Brain microvascular endothelial cell (primary cell): ENCODE measurements at regions not wholly inside any gene's neighbourhood (a gene's known extent, or its start where the extent isn't known, plus 50 kb on each side); places are given as distances from the start of the nearest gene placed in this dataset.

Experiments used
- DNase-seq: peaks from one replicate; pipeline ENCODE4 v3.0.0-alpha.2; 2020
- H3K27ac ChIP-seq: fragments of 250-450 bp; sonication (Bioruptor Pico); 2 replicates; pipeline ENCODE4 v1.5.1; 2020; ENCODE audit warnings: mild to moderate bottlenecking, moderate library complexity
- H3K27me3 ChIP-seq: fragments of 250-450 bp; sonication (Bioruptor Pico); replicated peaks from 2 replicates; pipeline ENCODE4 v1.5.1; 2020; ENCODE audit warnings: mild to moderate bottlenecking
- H3K36me3 ChIP-seq: fragments of 250-450 bp; sonication (Bioruptor Pico); replicated peaks from 2 replicates; pipeline ENCODE4 v1.5.1; 2020; ENCODE audit warnings: mild to moderate bottlenecking
- H3K4me3 ChIP-seq: 2 replicates; pipeline ENCODE4 v1.5.1; 2011; ENCODE audit warnings: low read depth, mild to moderate bottlenecking, control low read depth, low read length, moderate library complexity
- CTCF ChIP-seq: IDR thresholded peaks from 2 replicates; pipeline ENCODE4 v1.5.1; 2011; ENCODE audit warnings: low read depth, mild to moderate bottlenecking, moderate library complexity, low read length, control low read depth, inconsistent platforms; ENCODE audit errors: missing control alignments
- in situ Hi-C: cut with HindIII; loops from 2 replicates; pipeline ENCODE4 v1.10.0; 2017; ENCODE audit warnings: low sequenced_read_pairs, low pct_ligation_motif_present

GRCh38 chr11:22474616-22475015 lies 136.4 kb downstream of the SLC17A6 start:
- no peak for DNase-seq
- H3K27me3 ChIP-seq, result no peaks in the 10 kb centered on the region
- no peak overlapping the region for H3K27ac ChIP-seq
- no peak for TF ChIP-seq CTCF
- in situ Hi-C loops, result no loop called here
- H3K4me3 ChIP-seq, result no peak overlapping the region
- no peaks in the 10 kb centered on the region for H3K36me3 ChIP-seq

- no peak for TF ChIP-seq CTCF
- DNase-seq, result no peak
- in situ Hi-C loops, result no loop called here
Measured at GRCh38 chr11:22473586-22473985, 135.4 kb downstream of the SLC17A6 start.

DNA sequence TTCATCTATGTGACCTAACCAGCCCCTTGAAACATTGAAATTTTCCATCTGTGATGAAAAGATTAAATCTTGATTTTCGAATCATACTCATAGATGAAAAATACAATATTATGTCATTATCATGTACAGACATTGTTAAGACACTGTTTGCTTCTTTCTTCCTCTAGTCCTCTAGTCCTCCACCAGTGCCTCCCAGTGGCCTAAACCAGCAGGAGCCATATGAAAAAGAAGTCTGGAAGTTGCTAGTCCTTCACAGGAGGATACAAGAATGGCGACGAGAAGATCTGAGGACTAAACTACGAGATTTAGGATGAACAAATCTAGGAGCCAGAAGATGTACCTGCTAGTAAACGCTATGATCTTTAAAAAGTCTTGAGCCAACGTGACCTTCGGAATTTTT lies 134.1 kb downstream of the SLC17A6 start:
- Histone ChIP-seq H3K4me3 (no peak overlapping the region), H3K27me3 (no peaks in the 10 kb centered on the region), H3K27ac (no peak overlapping the region), H3K36me3 (no peaks in the 10 kb centered on the region)
- in situ Hi-C loops, result no loop called here
- peak; percentile 48 for TF ChIP-seq CTCF
- no peak for DNase-seq

More at GRCh38 chr11:22473586-22473985, 135.4 kb downstream of the SLC17A6 start:
- H3K27ac ChIP-seq, result no peak overlapping the region
- H3K27me3 ChIP-seq, result no peaks in the 10 kb centered on the region
- H3K4me3 ChIP-seq, result no peak overlapping the region
- H3K36me3 ChIP-seq, result no peaks in the 10 kb centered on the region

DNA sequence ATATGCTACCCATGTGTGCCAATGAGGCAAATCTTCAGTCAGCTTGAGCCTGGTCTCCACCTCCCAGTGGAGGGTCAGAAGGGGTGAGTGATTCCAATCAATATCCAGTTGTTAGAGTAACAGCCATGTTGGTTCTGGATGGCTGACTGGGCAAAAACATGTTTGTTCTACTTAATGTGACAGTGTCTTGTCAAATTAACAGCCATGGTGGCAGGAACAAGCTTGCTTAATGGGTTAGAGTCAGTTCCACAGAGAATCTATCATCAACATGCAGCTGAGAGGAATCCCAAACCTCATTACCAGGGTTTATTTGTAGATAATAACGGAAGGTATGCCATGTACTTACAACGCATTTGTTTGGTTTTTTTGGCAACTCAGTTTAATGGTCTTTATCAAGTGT lies 133.2 kb downstream of the SLC17A6 start:
- no peaks in the 10 kb centered on the region for H3K36me3 ChIP-seq
- no peak for TF ChIP-seq CTCF
- H3K4me3 ChIP-seq, result no peak overlapping the region
- H3K27me3 ChIP-seq, result no peaks in the 10 kb centered on the region
- no peak for DNase-seq
- in situ Hi-C loops, result no loop called here
- no peak overlapping the region for H3K27ac ChIP-seq

DNA sequence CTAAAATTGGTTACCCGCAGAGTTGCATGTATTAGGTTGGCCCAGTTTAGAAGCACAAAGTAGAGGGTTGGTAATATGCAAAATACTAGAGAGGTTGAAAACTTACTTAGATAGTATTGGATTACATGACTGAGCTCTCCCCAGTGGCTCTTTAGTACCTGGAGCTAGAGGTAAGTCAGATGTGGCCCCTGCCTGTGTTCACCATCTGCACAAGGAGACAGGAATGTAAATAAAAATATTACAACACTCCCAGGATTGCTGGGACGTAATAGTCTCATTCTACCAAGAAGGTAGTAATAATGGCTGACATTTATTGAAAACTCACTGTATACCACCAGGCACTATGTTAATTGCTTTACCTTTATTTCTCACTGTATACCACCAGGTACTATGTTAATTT lies 129.6 kb downstream of the SLC17A6 start:
- no peaks in the 10 kb centered on the region for H3K36me3 ChIP-seq
- TF ChIP-seq CTCF, result no peak
- in situ Hi-C loops, result no loop called here
- no peak overlapping the region for H3K4me3 ChIP-seq
- no peaks in the 10 kb centered on the region for H3K27me3 ChIP-seq
- no peak overlapping the region for H3K27ac ChIP-seq
- no peak for DNase-seq

DNA sequence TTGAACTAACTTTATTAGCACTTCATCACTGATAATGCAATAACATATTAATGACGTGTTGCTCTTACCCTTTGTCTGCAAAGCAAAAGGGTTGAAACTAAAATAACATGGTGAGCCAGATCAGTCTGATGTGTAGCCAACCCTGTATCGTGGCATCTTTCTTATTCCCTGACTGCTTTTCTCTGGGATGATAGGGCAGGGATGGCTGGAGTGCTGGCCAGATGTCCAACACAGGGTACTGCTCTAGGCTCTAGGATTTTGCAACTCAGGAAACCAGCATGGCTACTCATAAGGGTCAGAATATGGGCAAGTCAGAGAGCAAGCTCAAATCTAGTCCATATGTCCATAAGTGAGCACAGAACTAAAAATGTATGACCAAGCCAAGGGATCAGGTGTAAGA lies 129.1 kb downstream of the SLC17A6 start:
- no peak overlapping the region for H3K27ac ChIP-seq

More for the DNA sequence above, 129.1 kb downstream of the SLC17A6 start:
- Histone ChIP-seq H3K36me3 (no peaks in the 10 kb centered on the region), H3K4me3 (no peak overlapping the region), H3K27me3 (no peaks in the 10 kb centered on the region)
- TF ChIP-seq CTCF, result no peak
- in situ Hi-C loops, result no loop called here
- DNase-seq, result no peak
